ENCODE measurements at regions not wholly inside any gene's neighbourhood (a gene's known extent, or its start where the extent isn't known, plus 50 kb on each side); places are given as distances from the start of the nearest gene placed in this dataset.

- ChIA-PET CTCF (no interaction called here), POLR2A (no interaction called here), RAD21 (ENCODE audit: low non-redundant PET in 1 of 2, low total read pairs in 2 of 2, uncharacterized antibody in 2 of 2, unreplicated experiment in 2 of 2) (no interaction called here)
- Histone ChIP-seq H3K9me2 (ENCODE audit: insufficient read depth) (no peaks in the 10 kb centered on the region), H3K27me3 (ENCODE audit: insufficient read depth, low read length) (no peaks in the 10 kb centered on the region), H3K4me1 (ENCODE audit: control insufficient read depth in 1 of 2, insufficient read depth in 2 of 2, low read length in 2 of 2) (no peaks in the 10 kb centered on the region), H3K27ac (ENCODE audit: low read depth, low read length) (no peak overlapping the region), H4K20me1 (ENCODE audit: insufficient read depth) (no peaks in the 10 kb centered on the region), H3K9ac (ENCODE audit: low read length) (no peak overlapping the region), H3K4me3 (replicated peaks in 1 of 2; ENCODE audit: low read depth in 1 of 2, low read length in 2 of 2) (no peak overlapping the region), H2AFZ (ENCODE audit: low read depth, low read length, poor library complexity, severe bottlenecking) (no peak overlapping the region), H3K36me3 (ENCODE audit: control insufficient read depth in 1 of 2, insufficient read depth in 2 of 2, low read length in 2 of 2) (no peaks in the 10 kb centered on the region), H3K4me2 (ENCODE audit: low read length) (no peak overlapping the region), H3K9me3 (ENCODE audit: control insufficient read depth in 1 of 2, insufficient read depth in 1 of 2, low read depth in 1 of 2, low read length in 2 of 2) (no peaks in the 10 kb centered on the region), H3K79me2 (ENCODE audit: insufficient read depth, low read length) (no peaks in the 10 kb centered on the region)
- TF ChIP-seq SP1 (IDR thresholded peaks at IDR 0.05; ENCODE audit: low read depth) = no peak
- no peak for TF ChIP-seq YY1 (IDR thresholded peaks at IDR 0.05; ENCODE audit: extremely low read depth, insufficient replicate concordance, low read depth, low read length)
- TF ChIP-seq EZH2phosphoT487 (IDR thresholded peaks at IDR 0.05; ENCODE audit: borderline replicate concordance) = no peak
- no peak for TF ChIP-seq CEBPB (IDR thresholded peaks at IDR 0.05; ENCODE audit: low read depth)
- no peak for TF ChIP-seq RAD21 (IDR thresholded peaks at IDR 0.05; ENCODE audit: low read depth)
- no peak for TF ChIP-seq ZBTB33 (IDR thresholded peaks at IDR 0.05; ENCODE audit: extremely low read depth, insufficient replicate concordance, low read length)
- TF ChIP-seq JUND (IDR thresholded peaks at IDR 0.05) = no peak
- TF ChIP-seq ELF1 (IDR thresholded peaks at IDR 0.05; ENCODE audit: borderline replicate concordance, low read depth) = no peak
- no peak for TF ChIP-seq CBX3 (IDR thresholded peaks at IDR 0.05; ENCODE audit: low read depth)
- TF ChIP-seq SIN3A (IDR thresholded peaks at IDR 0.05; ENCODE audit: low read depth) = no peak
- no peak for TF ChIP-seq FOSL1 (IDR thresholded peaks at IDR 0.05; ENCODE audit: low read depth)
- TF ChIP-seq POLR2A (IDR thresholded peaks at IDR 0.05; ENCODE audit: borderline replicate concordance, extremely low read depth, insufficient read depth, insufficient read length) = no peak
- TF ChIP-seq ZNF274 (IDR thresholded peaks at IDR 0.05; ENCODE audit: low read depth, low read length) = no peak
- TF ChIP-seq ATF3 (IDR thresholded peaks at IDR 0.05) = no peak
- intact Hi-C loops (cut with micrococcal nuclease) = no loop called here
- no peak for ATAC-seq
- no TSS peak for BruUV-seq (replicated peaks)
- no peak for DNase-seq (ENCODE audit: low read depth, low spot score)
These were observed 641.1 kb downstream of the RNF144B start for GRCh38 chr6:19028201-19028600.
